HCT116 (cell line): ENCODE measurements at regions not wholly inside any gene's neighbourhood (a gene's known extent, or its start where the extent isn't known, plus 50 kb on each side); places are given as distances from the start of the nearest gene placed in this dataset.

Experiments used
- CTCF ChIP-seq, 3 experiments: fragments of 200-600 bp in 1 of 3; sonication (generic) in 1 of 3; IDR thresholded peaks in 2 of 3; conservative IDR thresholded peaks in 1 of 3; 2 replicates each; pipeline ENCODE4 v1.5.1; 2012 to 2017; ENCODE audit warnings: low read depth in 2 of 3, low read length in 2 of 3, antibody characterized with exemption in 1 of 3, borderline replicate concordance in 1 of 3, control low read depth in 1 of 3, mild to moderate bottlenecking in 1 of 3, mixed read lengths in 1 of 3, mixed run types in 1 of 3, moderate library complexity in 1 of 3; ENCODE audit not compliant: insufficient read depth in 1 of 3
- EGR1 ChIP-seq: IDR thresholded peaks from 2 replicates; pipeline ENCODE4 v1.6.1; 2012; ENCODE audit warnings: low read depth
- EZH2 ChIP-seq: fragments of 200-600 bp; sonication (generic); IDR thresholded peaks from 2 replicates; pipeline ENCODE4 v1.6.1; 2017; ENCODE audit warnings: antibody characterized with exemption, mixed run types
- POLR2AphosphoS5 ChIP-seq: IDR thresholded peaks from 2 replicates; pipeline ENCODE4 v1.6.1; 2011; ENCODE audit warnings: mild to moderate bottlenecking, low read depth, low read length, moderate library complexity
- SIN3A ChIP-seq: IDR thresholded peaks from 2 replicates; pipeline ENCODE4 v1.6.1; 2012; ENCODE audit warnings: low read depth
- TF ChIP-seq, protein P1 (sequence below): IDR thresholded peaks from 2 replicates; pipeline ENCODE4 v1.6.1; 2012; ENCODE audit warnings: low read depth

- TF ChIP-seq CTCF (IDR thresholded peaks at IDR 0.05 in 2 of 3, conservative IDR thresholded peaks at IDR 0.05 in 1 of 3; ENCODE audit: borderline replicate concordance in 1 of 3, insufficient read depth in 1 of 3, low read depth in 2 of 3, low read length in 2 of 3) = no peak
- TF ChIP-seq POLR2AphosphoS5 = no peak
- TF ChIP-seq EZH2 = no peak
- no peak for TF ChIP-seq EGR1
- TF ChIP-seq SIN3A = no peak
- TF ChIP-seq, protein P1, sequence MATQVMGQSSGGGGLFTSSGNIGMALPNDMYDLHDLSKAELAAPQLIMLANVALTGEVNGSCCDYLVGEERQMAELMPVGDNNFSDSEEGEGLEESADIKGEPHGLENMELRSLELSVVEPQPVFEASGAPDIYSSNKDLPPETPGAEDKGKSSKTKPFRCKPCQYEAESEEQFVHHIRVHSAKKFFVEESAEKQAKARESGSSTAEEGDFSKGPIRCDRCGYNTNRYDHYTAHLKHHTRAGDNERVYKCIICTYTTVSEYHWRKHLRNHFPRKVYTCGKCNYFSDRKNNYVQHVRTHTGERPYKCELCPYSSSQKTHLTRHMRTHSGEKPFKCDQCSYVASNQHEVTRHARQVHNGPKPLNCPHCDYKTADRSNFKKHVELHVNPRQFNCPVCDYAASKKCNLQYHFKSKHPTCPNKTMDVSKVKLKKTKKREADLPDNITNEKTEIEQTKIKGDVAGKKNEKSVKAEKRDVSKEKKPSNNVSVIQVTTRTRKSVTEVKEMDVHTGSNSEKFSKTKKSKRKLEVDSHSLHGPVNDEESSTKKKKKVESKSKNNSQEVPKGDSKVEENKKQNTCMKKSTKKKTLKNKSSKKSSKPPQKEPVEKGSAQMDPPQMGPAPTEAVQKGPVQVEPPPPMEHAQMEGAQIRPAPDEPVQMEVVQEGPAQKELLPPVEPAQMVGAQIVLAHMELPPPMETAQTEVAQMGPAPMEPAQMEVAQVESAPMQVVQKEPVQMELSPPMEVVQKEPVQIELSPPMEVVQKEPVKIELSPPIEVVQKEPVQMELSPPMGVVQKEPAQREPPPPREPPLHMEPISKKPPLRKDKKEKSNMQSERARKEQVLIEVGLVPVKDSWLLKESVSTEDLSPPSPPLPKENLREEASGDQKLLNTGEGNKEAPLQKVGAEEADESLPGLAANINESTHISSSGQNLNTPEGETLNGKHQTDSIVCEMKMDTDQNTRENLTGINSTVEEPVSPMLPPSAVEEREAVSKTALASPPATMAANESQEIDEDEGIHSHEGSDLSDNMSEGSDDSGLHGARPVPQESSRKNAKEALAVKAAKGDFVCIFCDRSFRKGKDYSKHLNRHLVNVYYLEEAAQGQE = no peak
These were observed 118.3 kb downstream of the TM2D1 start for GRCh38 chr1:61606448-61607312.
